DOHH2 (cell line): ENCODE measurements at regions not wholly inside any gene's neighbourhood (a gene's known extent, or its start where the extent isn't known, plus 50 kb on each side); places are given as distances from the start of the nearest gene placed in this dataset.

Source experiments
- CTCF ChIP-seq: fragments of 200-600 bp; sonication (generic); IDR thresholded peaks from one replicate; pipeline ENCODE4 v1.5.1; 2014; ENCODE audit warnings: antibody characterized with exemption, mild to moderate bottlenecking, low read depth, low read length; ENCODE audit not compliant: poor library complexity, severe bottlenecking
- EZH2phosphoT487 ChIP-seq: fragments of 200-600 bp; sonication (generic); IDR thresholded peaks from 2 replicates; pipeline ENCODE4 v1.6.1; 2017; ENCODE audit warnings: borderline replicate concordance, mild to moderate bottlenecking, antibody characterized with exemption, low read length, moderate library complexity, mixed read lengths

GRCh38 chr14:77985211-77985615, 185.0 kb upstream of the NRXN3 start:
- no peak for TF ChIP-seq CTCF
- TF ChIP-seq EZH2phosphoT487: no peak
